Muscle layer of duodenum (tissue), 2 donors: ENCODE measurements at regions not wholly inside any gene's neighbourhood (a gene's known extent, or its start where the extent isn't known, plus 50 kb on each side); places are given as distances from the start of the nearest gene placed in this dataset.
"Not testable (repeated sequence)": the region's sequence is repeated elsewhere in the genome, so short reads cannot be mapped to it uniquely, and the experiment has no call there.

Source experiments
- H3K27ac ChIP-seq: one replicate; pipeline ENCODE4 v1.7.0; 2013; ENCODE audit warnings: mild to moderate bottlenecking, low read length
- H3K27me3 ChIP-seq: one replicate; pipeline ENCODE4 v1.7.0; 2013; ENCODE audit warnings: low read depth, mild to moderate bottlenecking, control low read depth, low read length
- H3K36me3 ChIP-seq, 2 donors: one replicate each; pipeline ENCODE4 v1.7.0; 2013; ENCODE audit warnings: low read length in 2 of 2, control low read depth in 1 of 2, mild to moderate bottlenecking in 1 of 2; ENCODE audit not compliant: insufficient read depth in 2 of 2, control insufficient read depth in 1 of 2
- H3K4me1 ChIP-seq, 2 donors: one replicate each; pipeline ENCODE4 v1.7.0; 2013; ENCODE audit warnings: low read length in 2 of 2, mild to moderate bottlenecking in 2 of 2, control low read depth in 1 of 2, moderate library complexity in 1 of 2; ENCODE audit not compliant: insufficient read depth in 2 of 2, control insufficient read depth in 1 of 2
- H3K4me3 ChIP-seq, 2 donors: one replicate each; pipeline ENCODE4 v1.7.0; 2013; ENCODE audit warnings: low read length in 2 of 2, low read depth in 1 of 2, mild to moderate bottlenecking in 1 of 2
- H3K9me3 ChIP-seq, 2 donors: one replicate each; pipeline ENCODE4 v1.7.0; 2013; ENCODE audit warnings: low read length in 2 of 2, control low read depth in 1 of 2, mild to moderate bottlenecking in 1 of 2; ENCODE audit not compliant: control insufficient read depth in 1 of 2
- donor health status: healthy.

DNA sequence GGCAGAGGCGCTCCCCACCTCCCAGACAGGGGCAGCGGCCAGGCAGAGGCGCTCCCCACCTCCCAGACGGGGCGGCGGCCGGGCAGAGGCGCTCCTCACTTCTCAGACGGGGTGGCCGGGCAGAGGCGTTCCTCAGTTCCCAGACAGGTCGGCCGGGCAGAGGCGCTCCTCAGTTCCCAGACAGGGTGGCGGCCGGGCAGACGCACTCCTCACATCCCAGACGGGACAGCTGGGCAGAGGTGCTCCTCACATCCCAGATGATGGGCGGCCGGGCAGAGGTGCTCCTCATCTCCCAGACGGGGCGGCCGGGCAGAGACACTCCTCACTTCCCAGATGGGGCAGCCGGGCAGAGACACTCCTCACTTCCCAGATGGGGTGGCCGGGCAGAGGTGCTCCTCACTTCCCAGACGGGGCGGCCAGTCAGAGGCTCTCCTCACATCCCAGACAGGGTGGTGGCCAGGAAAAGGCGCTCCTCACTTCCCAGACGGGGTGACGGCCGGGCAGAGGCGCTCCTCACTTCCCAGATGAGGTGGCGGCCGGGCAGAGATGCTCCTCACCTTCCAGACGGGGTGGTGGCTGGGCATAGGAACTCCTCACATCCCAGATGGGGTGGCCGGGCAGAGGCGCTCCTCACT lies 75.1 kb downstream of the CARTPT start:
- Histone ChIP-seq H3K9me3 (peaks cover 0 to 2% of the 10 kb centered on the region in 2 donors), H3K4me1 (no peaks in the 10 kb centered on the region), H3K4me3 (no peak overlapping the region), H3K27ac (no peak overlapping the region), H3K27me3 (no peaks in the 10 kb centered on the region), H3K36me3 (no peaks in the 10 kb centered on the region)

GRCh38 chr5:71802673-71803072 lies 83.6 kb downstream of the CARTPT start:
- Histone ChIP-seq H3K27me3 (no peaks in the 10 kb centered on the region), H3K4me1 (no peaks in the 10 kb centered on the region), H3K36me3 (no peaks in the 10 kb centered on the region), H3K4me3 (no peak overlapping the region), H3K27ac (no peak overlapping the region), H3K9me3 (no peaks in the 10 kb centered on the region)

DNA sequence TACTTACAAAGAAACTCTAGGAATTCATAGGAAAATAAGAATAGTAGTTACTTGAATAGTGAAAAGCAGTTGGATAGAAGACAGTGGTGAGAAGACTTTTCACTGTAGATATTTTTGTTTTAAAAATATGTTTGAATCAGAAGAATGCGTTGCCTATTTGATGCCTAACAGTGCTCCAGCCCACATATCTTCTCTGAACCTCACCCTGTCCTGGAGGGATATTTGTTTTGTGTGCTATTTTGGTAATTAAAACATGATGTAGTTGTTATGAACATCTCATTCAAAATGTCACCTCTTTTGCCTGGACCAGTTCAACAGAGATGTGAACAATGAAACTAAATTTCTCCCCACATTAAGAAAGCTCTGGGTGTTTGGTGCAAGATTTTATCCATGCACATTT lies 87.6 kb downstream of the CARTPT start:
- no peaks in the 10 kb centered on the region for H3K36me3 ChIP-seq
- no peaks in the 10 kb centered on the region for H3K9me3 ChIP-seq
- H3K4me3 ChIP-seq: no peak overlapping the region
- no peaks in the 10 kb centered on the region for H3K27me3 ChIP-seq
- no peaks in the 10 kb centered on the region for H3K4me1 ChIP-seq
- no peak overlapping the region for H3K27ac ChIP-seq

GRCh38 chr5:71807909-71808308 lies 88.8 kb downstream of the CARTPT start:
- H3K27me3 ChIP-seq: no peaks in the 10 kb centered on the region
- H3K9me3 ChIP-seq: no peaks in the 10 kb centered on the region
- no peak overlapping the region for H3K4me3 ChIP-seq
- H3K36me3 ChIP-seq: no peaks in the 10 kb centered on the region
- no peak overlapping the region for H3K27ac ChIP-seq
- no peaks in the 10 kb centered on the region for H3K4me1 ChIP-seq

- Histone ChIP-seq H3K4me1 (no peaks in the 10 kb centered on the region), H3K4me3 (no peak overlapping the region), H3K9me3 (no peaks in the 10 kb centered on the region), H3K27me3 (no peaks in the 10 kb centered on the region), H3K27ac (no peak overlapping the region), H3K36me3 (no peaks in the 10 kb centered on the region)
Observed at GRCh38 chr5:71809446-71809845, 90.4 kb downstream of the CARTPT start.

DNA sequence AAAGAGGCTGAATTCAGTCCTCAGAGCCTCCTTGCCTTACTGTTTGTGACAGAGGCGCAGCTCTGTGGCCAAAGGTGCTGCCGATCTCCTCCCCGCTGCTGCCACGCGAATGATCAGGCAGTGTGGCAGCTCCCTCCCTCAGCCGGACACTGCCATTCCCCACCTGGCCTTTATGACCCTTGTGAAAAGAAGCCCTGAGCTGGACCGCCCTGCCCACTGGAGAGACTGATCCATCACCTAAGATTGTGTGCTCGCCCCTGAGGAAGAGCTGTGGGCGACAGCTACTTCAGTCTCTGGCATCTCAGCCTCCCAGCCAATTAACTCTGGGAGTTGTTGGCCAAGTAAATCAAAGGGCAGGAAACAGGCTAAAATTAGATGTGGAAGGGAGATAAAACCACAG lies 90.9 kb downstream of the CARTPT start:
- Histone ChIP-seq H3K9me3 (no peaks in the 10 kb centered on the region), H3K4me1 (no peaks in the 10 kb centered on the region), H3K27me3 (no peaks in the 10 kb centered on the region), H3K36me3 (no peaks in the 10 kb centered on the region), H3K4me3 (no peak overlapping the region), H3K27ac (no peak overlapping the region)

- no peak overlapping the region for H3K27ac ChIP-seq
- no peaks in the 10 kb centered on the region for H3K9me3 ChIP-seq
- H3K4me3 ChIP-seq: no peak overlapping the region
- no peaks in the 10 kb centered on the region for H3K4me1 ChIP-seq
- no peaks in the 10 kb centered on the region for H3K27me3 ChIP-seq
- H3K36me3 ChIP-seq: no peaks in the 10 kb centered on the region
Observed at GRCh38 chr5:71810471-71811195, 91.6 kb downstream of the CARTPT start.

GRCh38 chr5:71811779-71812178 lies 92.7 kb downstream of the CARTPT start:
- Histone ChIP-seq H3K9me3 (no peaks in the 10 kb centered on the region), H3K27me3 (no peaks in the 10 kb centered on the region), H3K4me1 (no peaks in the 10 kb centered on the region), H3K4me3 (no peak overlapping the region), H3K27ac (no peak overlapping the region), H3K36me3 (no peaks in the 10 kb centered on the region)

DNA sequence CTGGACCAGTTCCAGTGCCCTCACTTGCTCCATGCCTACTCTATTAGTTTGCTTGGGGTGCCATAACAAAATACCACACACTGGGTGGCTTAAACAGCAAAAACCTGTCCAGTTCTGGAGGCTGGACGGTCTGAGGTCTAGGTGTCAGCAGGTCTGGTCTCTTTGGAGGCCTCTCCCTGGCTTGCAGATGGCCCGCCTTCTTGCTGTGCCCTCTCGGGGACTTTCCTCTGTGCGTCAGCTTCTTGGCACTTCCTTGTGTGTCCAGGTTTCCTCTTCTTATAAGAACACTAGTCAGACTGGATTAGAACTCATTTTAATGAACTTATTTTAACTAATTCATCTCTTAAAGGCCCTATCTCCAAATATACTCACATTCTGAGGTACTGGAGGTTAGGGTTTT lies 97.2 kb downstream of the CARTPT start:
- H3K27me3 ChIP-seq: no peaks in the 10 kb centered on the region
- H3K27ac ChIP-seq: no peak overlapping the region
- no peaks in the 10 kb centered on the region for H3K36me3 ChIP-seq
- H3K9me3 ChIP-seq: peaks cover 2 to 5% of the 10 kb centered on the region in 2 donors
- no peak overlapping the region for H3K4me3 ChIP-seq
- no peaks in the 10 kb centered on the region for H3K4me1 ChIP-seq

DNA sequence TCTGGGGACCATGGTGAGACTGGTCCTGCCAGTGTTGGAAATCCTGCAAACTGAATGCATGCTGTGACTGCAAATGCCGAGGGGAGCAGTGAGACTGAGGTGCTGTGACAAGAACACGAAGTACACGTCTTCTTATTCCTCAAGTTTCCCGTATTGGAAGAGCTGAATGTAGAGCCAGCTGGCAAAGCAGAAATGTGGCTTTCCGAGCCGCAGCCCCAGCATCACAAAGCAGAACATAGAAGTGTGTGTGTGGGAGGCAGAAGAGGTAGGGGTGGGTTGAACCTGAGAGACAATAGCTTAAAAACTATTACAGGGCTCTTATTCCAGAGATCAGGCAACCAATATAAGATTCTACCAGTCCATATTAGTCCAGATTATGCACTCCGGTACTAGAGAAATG lies 98.8 kb downstream of the CARTPT start:
- H3K27ac ChIP-seq: no peak overlapping the region

GRCh38 chr5:71821029-71821428 lies 102.0 kb downstream of the CARTPT start:
- no peak overlapping the region for H3K4me3 ChIP-seq
- no peaks in the 10 kb centered on the region for H3K4me1 ChIP-seq
- H3K36me3 ChIP-seq: no peaks in the 10 kb centered on the region
- H3K27me3 ChIP-seq: no peaks in the 10 kb centered on the region
- no peak overlapping the region for H3K27ac ChIP-seq
- peaks cover 2 to 8% of the 10 kb centered on the region in 2 donors for H3K9me3 ChIP-seq

More for the DNA sequence above, 98.8 kb downstream of the CARTPT start:
- Histone ChIP-seq H3K4me3 (no peak overlapping the region), H3K9me3 (peaks cover 2 to 8% of the 10 kb centered on the region in 2 donors), H3K4me1 (no peaks in the 10 kb centered on the region), H3K27me3 (no peaks in the 10 kb centered on the region), H3K36me3 (no peaks in the 10 kb centered on the region)

- not testable (repeated sequence) for H3K4me3 ChIP-seq, H3K4me1 ChIP-seq, H3K36me3 ChIP-seq, H3K27me3 ChIP-seq, H3K27ac ChIP-seq
- peaks cover 9 to 14% of the 10 kb centered on the region in 2 donors for H3K9me3 ChIP-seq
Observed at GRCh38 chr5:71822065-71822464, 103.0 kb downstream of the CARTPT start.
